HCT116 (cell line): ENCODE measurements at regions not wholly inside any gene's neighbourhood (a gene's known extent, or its start where the extent isn't known, plus 50 kb on each side); places are given as distances from the start of the nearest gene placed in this dataset.

ENCODE experiments used
- ATAC-seq: fragments of 200-7000 bp; cut with Tn5 transposase; 2 replicates; pipeline ENCODE4 v1.9.1; 2020; ENCODE audit warnings: mild to moderate bottlenecking, moderate library complexity
- BruUV-seq: library from RNA; stranded (reverse); fragments of 400-500 nt; replicated peaks from 2 replicates; lab custom pipeline; 2021; lab: Mats Ljungman, UMichigan
- CTCF ChIA-PET: fragments of 300-600 bp; sonication (Branson Sonifier 250); formaldehyde crosslinking; loops from one replicate; lab custom pipeline; 2021; ENCODE audit warnings: antibody characterized with exemption; lab: Charles Lee
- POLR2A ChIA-PET: fragments of 300-600, 350-600 bp; sonication (Branson Sonifier 250); formaldehyde crosslinking; loops from one replicate; lab custom pipeline; 2021; ENCODE audit warnings: antibody characterized with exemption; lab: Charles Lee
- RAD21 ChIA-PET, 2 experiments: fragments of 300-600 bp; sonication (Branson Sonifier 250); formaldehyde crosslinking; loops; one replicate each; lab custom pipeline; 2023; ENCODE audit warnings: low total read pairs in 2 of 2; ENCODE audit not compliant: uncharacterized antibody in 2 of 2, unreplicated experiment in 2 of 2, low non-redundant PET in 1 of 2; lab: Charles Lee
- DNase-seq: peaks from one replicate; pipeline ENCODE4 v3.0.0-alpha.2; 2010; ENCODE audit warnings: low read depth, low spot score
- H2AFZ ChIP-seq: fragments of 200-600 bp; shearing (Covaris generic), sonication (generic); 2 replicates; pipeline ENCODE4 v1.6.1; 2017; ENCODE audit warnings: low read depth, mixed run types, mixed read lengths, antibody characterized with exemption, low read length; ENCODE audit not compliant: poor library complexity, severe bottlenecking
- H3K27ac ChIP-seq: 2 replicates; pipeline ENCODE4 v1.5.1; 2012; ENCODE audit warnings: low read depth, low read length
- H3K27me3 ChIP-seq: fragments of 200-600 bp; sonication (generic); 2 replicates; pipeline ENCODE4 v1.6.1; 2016; ENCODE audit warnings: mixed run types, low read length, mixed read lengths; ENCODE audit not compliant: insufficient read depth
- H3K36me3 ChIP-seq, 2 experiments: fragments of 200-500 bp in 1 of 2; fragments of 200-600 bp in 1 of 2; sonication (Bioruptor generic) in 1 of 2; sonication (generic) in 1 of 2; 2 replicates each; pipeline versions ENCODE4 v1.5.1 to v1.6.1; 2014 to 2016; ENCODE audit warnings: low read length in 2 of 2, inconsistent platforms in 1 of 2, mixed read lengths in 1 of 2, mixed run types in 1 of 2; ENCODE audit not compliant: insufficient read depth in 2 of 2, control insufficient read depth in 1 of 2
- H3K4me1 ChIP-seq, 2 experiments: fragments of 200-600 bp in 1 of 2; sonication (generic) in 1 of 2; 2 replicates each; pipeline versions ENCODE4 v1.5.1 to v1.6.1; 2012 to 2017; ENCODE audit warnings: low read length in 2 of 2, inconsistent platforms in 1 of 2, mild to moderate bottlenecking in 1 of 2, mixed read lengths in 1 of 2, mixed run types in 1 of 2, moderate library complexity in 1 of 2; ENCODE audit not compliant: insufficient read depth in 2 of 2, control insufficient read depth in 1 of 2
- H3K4me2 ChIP-seq: fragments of 200-600 bp; sonication (generic); 2 replicates; pipeline ENCODE4 v1.6.1; 2017; ENCODE audit warnings: mixed run types, low read length, mixed read lengths
- H3K4me3 ChIP-seq, 2 experiments: fragments of 200-600 bp in 1 of 2; sonication (generic) in 1 of 2; replicated peaks in 1 of 2; 2 replicates each; pipeline ENCODE4 v1.5.1; 2011 to 2016; ENCODE audit warnings: low read length in 2 of 2, control low read depth in 1 of 2, low read depth in 1 of 2, mild to moderate bottlenecking in 1 of 2, mixed read lengths in 1 of 2, mixed run types in 1 of 2
- H3K79me2 ChIP-seq: fragments of 200-600 bp; sonication (generic); 2 replicates; pipeline ENCODE4 v1.6.1; 2017; ENCODE audit warnings: mild to moderate bottlenecking, mixed run types, low read length, moderate library complexity, mixed read lengths; ENCODE audit not compliant: insufficient read depth
- H3K9ac ChIP-seq: fragments of 200-600 bp; sonication (generic); 2 replicates; pipeline ENCODE4 v1.6.1; 2016; ENCODE audit warnings: low read length, mixed read lengths
- H3K9me2 ChIP-seq: fragments of 200-600 bp; sonication (generic), shearing (Covaris generic); 2 replicates; pipeline ENCODE4 v1.6.1; 2017; ENCODE audit warnings: mixed run types, mild to moderate bottlenecking, moderate library complexity; ENCODE audit not compliant: insufficient read depth
- H3K9me3 ChIP-seq, 2 experiments: fragments of 200-500 bp in 1 of 2; fragments of 200-600 bp in 1 of 2; sonication (Bioruptor generic) in 1 of 2; sonication (generic) in 1 of 2; 2 replicates each; pipeline ENCODE4 v1.6.1; 2014 to 2017; ENCODE audit warnings: low read length in 2 of 2, mixed read lengths in 2 of 2, inconsistent platforms in 1 of 2, low read depth in 1 of 2, mild to moderate bottlenecking in 1 of 2, mixed run types in 1 of 2, moderate library complexity in 1 of 2; ENCODE audit not compliant: control insufficient read depth in 1 of 2, insufficient read depth in 1 of 2
- H4K20me1 ChIP-seq: fragments of 200-600 bp; sonication (generic), shearing (Covaris generic); 2 replicates; pipeline ENCODE4 v1.6.1; 2017; ENCODE audit warnings: mixed run types, mild to moderate bottlenecking, moderate library complexity; ENCODE audit not compliant: insufficient read depth
- CBX3 ChIP-seq: IDR thresholded peaks from 2 replicates; pipeline ENCODE4 v1.6.1; 2012; ENCODE audit warnings: low read depth
- CEBPB ChIP-seq: IDR thresholded peaks from 2 replicates; pipeline ENCODE4 v1.6.1; 2012; ENCODE audit warnings: low read depth
- CTCF ChIP-seq, 3 experiments: fragments of 200-600 bp in 1 of 3; sonication (generic) in 1 of 3; IDR thresholded peaks in 2 of 3; conservative IDR thresholded peaks in 1 of 3; 2 replicates each; pipeline ENCODE4 v1.5.1; 2012 to 2017; ENCODE audit warnings: low read depth in 2 of 3, low read length in 2 of 3, antibody characterized with exemption in 1 of 3, borderline replicate concordance in 1 of 3, control low read depth in 1 of 3, mild to moderate bottlenecking in 1 of 3, mixed read lengths in 1 of 3, mixed run types in 1 of 3, moderate library complexity in 1 of 3; ENCODE audit not compliant: insufficient read depth in 1 of 3
- EZH2 ChIP-seq: fragments of 200-600 bp; sonication (generic); IDR thresholded peaks from 2 replicates; pipeline ENCODE4 v1.6.1; 2017; ENCODE audit warnings: antibody characterized with exemption, mixed run types
- EZH2phosphoT487 ChIP-seq: fragments of 200-600 bp; IDR thresholded peaks from 2 replicates; pipeline ENCODE4 v1.6.1; 2018; ENCODE audit warnings: antibody characterized with exemption, borderline replicate concordance
- FOSL1 ChIP-seq: IDR thresholded peaks from 2 replicates; pipeline ENCODE4 v1.6.1; 2012; ENCODE audit warnings: low read depth
- JUND ChIP-seq: IDR thresholded peaks from 2 replicates; pipeline ENCODE4 v1.6.1; 2012
- MAX ChIP-seq: IDR thresholded peaks from 2 replicates; pipeline ENCODE4 v1.6.1; 2012
- POLR2A ChIP-seq: IDR thresholded peaks from 2 replicates; pipeline ENCODE4 v1.7.0; 2011; ENCODE audit warnings: borderline replicate concordance; ENCODE audit not compliant: insufficient read depth, insufficient read length; ENCODE audit errors: extremely low read depth
- POLR2AphosphoS5 ChIP-seq: IDR thresholded peaks from 2 replicates; pipeline ENCODE4 v1.6.1; 2011; ENCODE audit warnings: mild to moderate bottlenecking, low read depth, low read length, moderate library complexity
- SIN3A ChIP-seq: IDR thresholded peaks from 2 replicates; pipeline ENCODE4 v1.6.1; 2012; ENCODE audit warnings: low read depth
- YY1 ChIP-seq: IDR thresholded peaks from 2 replicates; pipeline ENCODE4 v1.6.1; 2011; ENCODE audit warnings: low read length, low read depth, moderate library complexity, mild to moderate bottlenecking; ENCODE audit not compliant: insufficient replicate concordance; ENCODE audit errors: extremely low read depth
- ZFX ChIP-seq: fragments of 450-650 bp; IDR thresholded peaks from 2 replicates; pipeline ENCODE4 v1.6.1; 2017
- ZNF274 ChIP-seq: fragments of 200-500 bp; sonication (Bioruptor generic); IDR thresholded peaks from 2 replicates; pipeline ENCODE4 v1.6.1; 2014; ENCODE audit warnings: mild to moderate bottlenecking, low read depth, low read length, inconsistent platforms
- intact Hi-C: fragments of 100-400 bp; cut with micrococcal nuclease; formaldehyde crosslinking; loops from 2 replicates; pipeline ENCODE4 v1.10.0; 2022

- BruUV-seq: no TSS peak
- Histone ChIP-seq H2AFZ (no peak overlapping the region), H3K4me2 (no peak overlapping the region), H3K27me3 (peaks cover 32% of the 10 kb centered on the region), H3K9me2 (no peaks in the 10 kb centered on the region), H3K79me2 (no peaks in the 10 kb centered on the region), H3K9ac (no peak overlapping the region), H3K4me3 (no peak overlapping the region), H3K27ac (no peak overlapping the region), H3K4me1 (no peaks in the 10 kb centered on the region), H3K9me3 (no peaks in the 10 kb centered on the region), H3K36me3 (no peaks in the 10 kb centered on the region), H4K20me1 (no peaks in the 10 kb centered on the region)
- ChIA-PET POLR2A (no interaction called here), CTCF (no interaction called here), RAD21 (no interaction called here)
- TF ChIP-seq JUND (no peak), ZFX (no peak), SIN3A (no peak), CTCF (IDR thresholded peaks at IDR 0.05 in 2 of 3, conservative IDR thresholded peaks at IDR 0.05 in 1 of 3; ENCODE audit: borderline replicate concordance in 1 of 3, insufficient read depth in 1 of 3, low read depth in 2 of 3, low read length in 2 of 3) (no peak), MAX (no peak), CEBPB (no peak), EZH2 (no peak), FOSL1 (no peak), POLR2AphosphoS5 (no peak), ZNF274 (no peak), CBX3 (no peak), YY1 (no peak), EZH2phosphoT487 (no peak), POLR2A (no peak)
- no peak for DNase-seq
- intact Hi-C loops: no loop called here
- no peak for ATAC-seq
Measured at GRCh38 chr12:109655578-109655977, 58.0 kb upstream of the FAM222A start.
